Mononuclear cell (primary cell): ENCODE measurements at regions not wholly inside any gene's neighbourhood (a gene's known extent, or its start where the extent isn't known, plus 50 kb on each side); places are given as distances from the start of the nearest gene placed in this dataset.

Experiments
- H3K27me3 ChIP-seq: 2 replicates; pipeline ENCODE4 v1.6.0; 2011; ENCODE audit warnings: low read length, control low read depth; ENCODE audit not compliant: insufficient read depth
- H3K4me1 ChIP-seq: 2 replicates; pipeline ENCODE4 v1.5.1; 2011; ENCODE audit warnings: mild to moderate bottlenecking, low read length, control low read depth; ENCODE audit not compliant: insufficient read depth
- H3K4me3 ChIP-seq: 2 replicates; pipeline ENCODE4 v1.5.1; 2011; ENCODE audit warnings: mild to moderate bottlenecking, low read length, moderate library complexity
- H3K9me3 ChIP-seq: 2 replicates; pipeline ENCODE4 v1.5.1; 2011; ENCODE audit warnings: low read depth, mild to moderate bottlenecking, control low read depth, low read length

- Histone ChIP-seq H3K9me3 (no peaks in the 10 kb centered on the region), H3K27me3 (no peaks in the 10 kb centered on the region), H3K4me3 (no peak overlapping the region), H3K4me1 (no peaks in the 10 kb centered on the region)
These were observed 158.8 kb downstream of the AASDHPPT start for GRCh38 chr11:106236295-106236694.

- H3K9me3 ChIP-seq = peaks cover 7% of the 10 kb centered on the region
- H3K4me1 ChIP-seq = no peaks in the 10 kb centered on the region
- no peak overlapping the region for H3K4me3 ChIP-seq
- no peaks in the 10 kb centered on the region for H3K27me3 ChIP-seq
These were observed 161.4 kb downstream of the AASDHPPT start for GRCh38 chr11:106238704-106239360.

- Histone ChIP-seq H3K4me3 (peak overlapping the region; percentile 4), H3K27me3 (no peaks in the 10 kb centered on the region), H3K4me1 (no peaks in the 10 kb centered on the region), H3K9me3 (peaks cover 9% of the 10 kb centered on the region)
These were observed 164.3 kb downstream of the AASDHPPT start for GRCh38 chr11:106241601-106242257.

- no peak overlapping the region for H3K4me3 ChIP-seq
- H3K4me1 ChIP-seq = no peaks in the 10 kb centered on the region
- H3K9me3 ChIP-seq = peaks cover 9% of the 10 kb centered on the region
- no peaks in the 10 kb centered on the region for H3K27me3 ChIP-seq
These were observed 165.4 kb downstream of the AASDHPPT start for GRCh38 chr11:106242718-106243415.

GRCh38 chr11:106246495-106246894, 169.0 kb downstream of the AASDHPPT start:
- H3K4me3 ChIP-seq = no peak overlapping the region
- H3K4me1 ChIP-seq = no peaks in the 10 kb centered on the region
- no peaks in the 10 kb centered on the region for H3K27me3 ChIP-seq
- peaks cover 9% of the 10 kb centered on the region for H3K9me3 ChIP-seq

- Histone ChIP-seq H3K4me3 (no peak overlapping the region), H3K27me3 (no peaks in the 10 kb centered on the region), H3K4me1 (no peaks in the 10 kb centered on the region), H3K9me3 (no peaks in the 10 kb centered on the region)
These were observed 172.3 kb downstream of the AASDHPPT start for GRCh38 chr11:106249617-106250239.

GRCh38 chr11:106262852-106263251, 185.4 kb downstream of the AASDHPPT start:
- H3K9me3 ChIP-seq = no peaks in the 10 kb centered on the region
- no peaks in the 10 kb centered on the region for H3K4me1 ChIP-seq
- H3K4me3 ChIP-seq = no peak overlapping the region
- H3K27me3 ChIP-seq = no peaks in the 10 kb centered on the region

- Histone ChIP-seq H3K9me3 (no peaks in the 10 kb centered on the region), H3K4me3 (no peak overlapping the region), H3K4me1 (no peaks in the 10 kb centered on the region), H3K27me3 (no peaks in the 10 kb centered on the region)
These were observed 186.1 kb downstream of the AASDHPPT start for GRCh38 chr11:106263527-106263926.

- H3K9me3 ChIP-seq = peaks cover 8% of the 10 kb centered on the region
- H3K27me3 ChIP-seq = no peaks in the 10 kb centered on the region
- no peaks in the 10 kb centered on the region for H3K4me1 ChIP-seq
- H3K4me3 ChIP-seq = no peak overlapping the region
These were observed 193.6 kb downstream of the AASDHPPT start for GRCh38 chr11:106271086-106271485.

GRCh38 chr11:106271686-106272085, 194.2 kb downstream of the AASDHPPT start:
- no peaks in the 10 kb centered on the region for H3K27me3 ChIP-seq
- peaks cover 8% of the 10 kb centered on the region for H3K9me3 ChIP-seq
- H3K4me1 ChIP-seq = no peaks in the 10 kb centered on the region
- H3K4me3 ChIP-seq = no peak overlapping the region

GRCh38 chr11:106275151-106275550, 197.7 kb downstream of the AASDHPPT start:
- H3K4me3 ChIP-seq = no peak overlapping the region
- no peaks in the 10 kb centered on the region for H3K27me3 ChIP-seq
- no peaks in the 10 kb centered on the region for H3K4me1 ChIP-seq
- peaks cover 8% of the 10 kb centered on the region for H3K9me3 ChIP-seq

- peaks cover 8% of the 10 kb centered on the region for H3K9me3 ChIP-seq
- no peaks in the 10 kb centered on the region for H3K4me1 ChIP-seq
- no peaks in the 10 kb centered on the region for H3K27me3 ChIP-seq
- no peak overlapping the region for H3K4me3 ChIP-seq
These were observed 198.7 kb downstream of the AASDHPPT start for GRCh38 chr11:106276126-106276525.

GRCh38 chr11:106276859-106277436, 199.5 kb downstream of the AASDHPPT start:
- H3K4me3 ChIP-seq = no peak overlapping the region
- H3K27me3 ChIP-seq = no peaks in the 10 kb centered on the region
- peaks cover 8% of the 10 kb centered on the region for H3K9me3 ChIP-seq
- H3K4me1 ChIP-seq = no peaks in the 10 kb centered on the region

GRCh38 chr11:106277484-106277883, 200.0 kb downstream of the AASDHPPT start:
- H3K27me3 ChIP-seq = no peaks in the 10 kb centered on the region
- peaks cover 8% of the 10 kb centered on the region for H3K9me3 ChIP-seq
- no peaks in the 10 kb centered on the region for H3K4me1 ChIP-seq
- no peak overlapping the region for H3K4me3 ChIP-seq

GRCh38 chr11:106278391-106278790, 200.9 kb downstream of the AASDHPPT start:
- Histone ChIP-seq H3K4me1 (no peaks in the 10 kb centered on the region), H3K27me3 (no peaks in the 10 kb centered on the region), H3K9me3 (peaks cover 6% of the 10 kb centered on the region), H3K4me3 (no peak overlapping the region)
